Ovary (tissue), 7 donors: ENCODE measurements at regions not wholly inside any gene's neighbourhood (a gene's known extent, or its start where the extent isn't known, plus 50 kb on each side); places are given as distances from the start of the nearest gene placed in this dataset.

Experiments
- DNase-seq, 5 donors: peaks; one replicate each; pipeline ENCODE4 v3.0.0-alpha.2; 2019 to 2020
- H3K27ac ChIP-seq, 2 donors: fragments of 200-600 bp; one replicate each; pipeline versions ENCODE4 v1.5.1 to v1.8.0; 2019 to 2022
- H3K27me3 ChIP-seq: fragments of 200-600 bp; one replicate; pipeline ENCODE4 v1.8.0; 2022
- H3K36me3 ChIP-seq: fragments of 200-600 bp; sonication (generic); one replicate; pipeline ENCODE4 v1.5.1; 2019
- H3K4me1 ChIP-seq: one replicate; pipeline ENCODE4 v1.8.1; 2013; ENCODE audit warnings: mild to moderate bottlenecking, moderate library complexity; ENCODE audit not compliant: insufficient read depth
- H3K4me3 ChIP-seq: fragments of 200-600 bp; sonication (generic); one replicate; pipeline ENCODE4 v1.5.1; 2017
- H3K9me3 ChIP-seq, 2 donors: fragments of 200-600 bp in 1 of 2; sonication (generic) in 1 of 2; one replicate each; pipeline versions ENCODE4 v1.5.1 to v1.8.1; 2013 to 2019; ENCODE audit warnings: mild to moderate bottlenecking in 1 of 2, moderate library complexity in 1 of 2
- CTCF ChIP-seq, 3 donors: fragments of 450-650 bp in 2 of 3; fragments of 200-600 bp in 1 of 3; IDR thresholded peaks; one replicate each; pipeline versions ENCODE4 v1.5.1 to v1.8.0; 2016 to 2022; ENCODE audit warnings: antibody characterized with exemption in 3 of 3, mild to moderate bottlenecking in 1 of 3
- EP300 ChIP-seq: sonication (generic); formaldehyde crosslinking; IDR thresholded peaks from one replicate; pipeline ENCODE4 v1.6.1; 2017; ENCODE audit warnings: antibody characterized with exemption
- POLR2A ChIP-seq: fragments of 450-650 bp; IDR thresholded peaks from one replicate; pipeline ENCODE4 v1.6.1; 2017; ENCODE audit warnings: antibody characterized with exemption, mild to moderate bottlenecking, moderate library complexity
- WGBS, 3 donors: extraction: QIAGEN DNeasy Blood & Tissue Kit in 1 of 3; methylation state at CpG; one replicate each; pipeline versions ENCODE4 v1.1.5 to v1.1.7; 2013 to 2017; 5-methylcytosine and 5-hydroxymethylcytosine counted together
- intact Hi-C, 4 donors: fragments of 100-400 bp; cut with DNase I; formaldehyde crosslinking; loops; one replicate each; pipeline versions ENCODE4 v1.11.0 to v1.15.1; 2022 to 2023
- donor health status: DM: no; HTN: no; CAD: no; lungs with moderate emphysema.
- donor health status: DM: no; HTN: no; CAD: no.
- donor health status: Bipolar disorder and iron deficiency.
- donor health status: DM: no; HTN: no; CAD: no.
- donor health status: DM: yes; HTN: yes; CAD: no.

GRCh38 chr2:34481542-34481941 is 882.4 kb upstream of the FAM98A start:
- H3K27me3 ChIP-seq = no peaks in the 10 kb centered on the region
- WGBS, 3 donors = 82 to 86% (median 84%) methylated on average over 3 of the region's 3 CpGs
- H3K27ac ChIP-seq = no peak overlapping the region
- TF ChIP-seq CTCF (IDR thresholded peaks at IDR 0.05) (no peak), POLR2A (no peak), EP300 (no peak)
- H3K36me3 ChIP-seq = no peaks in the 10 kb centered on the region
- no peaks in the 10 kb centered on the region for H3K9me3 ChIP-seq
- no peak overlapping the region for H3K4me3 ChIP-seq
- no peak for DNase-seq
- H3K4me1 ChIP-seq = no peaks in the 10 kb centered on the region
- intact Hi-C loops = no loop called here

- Histone ChIP-seq H3K27me3 (no peaks in the 10 kb centered on the region), H3K9me3 (no peaks in the 10 kb centered on the region), H3K4me3 (no peak overlapping the region), H3K36me3 (no peaks in the 10 kb centered on the region), H3K27ac (no peak overlapping the region), H3K4me1 (no peaks in the 10 kb centered on the region)
- DNase-seq = no peak
- intact Hi-C loops = no loop called here
- WGBS, 3 donors = 70 to 77% (median 74%) methylated on average over 2 of the region's 2 CpGs
- TF ChIP-seq POLR2A (no peak), EP300 (no peak), CTCF (IDR thresholded peaks at IDR 0.05) (no peak)
These were observed 881.3 kb upstream of the FAM98A start for GRCh38 chr2:34480366-34480765.

GRCh38 chr2:34475156-34475555 is 876.1 kb upstream of the FAM98A start:
- no peak for DNase-seq
- Histone ChIP-seq H3K4me1 (no peaks in the 10 kb centered on the region), H3K27ac (no peak overlapping the region), H3K9me3 (no peaks in the 10 kb centered on the region), H3K4me3 (no peak overlapping the region), H3K27me3 (no peaks in the 10 kb centered on the region), H3K36me3 (no peaks in the 10 kb centered on the region)
- TF ChIP-seq EP300 = no peak
- no peak for TF ChIP-seq CTCF (IDR thresholded peaks at IDR 0.05)
- no peak for TF ChIP-seq POLR2A
- intact Hi-C loops = no loop called here
- WGBS, 3 donors = 50 to 61% (median 54%) methylated on average over 1 of the region's 1 CpG

GRCh38 chr2:34474646-34475045 is 875.5 kb upstream of the FAM98A start:
- Histone ChIP-seq H3K27ac (no peak overlapping the region), H3K4me1 (no peaks in the 10 kb centered on the region), H3K9me3 (no peaks in the 10 kb centered on the region), H3K27me3 (no peaks in the 10 kb centered on the region), H3K36me3 (no peaks in the 10 kb centered on the region), H3K4me3 (no peak overlapping the region)
- DNase-seq = no peak
- WGBS, 3 donors = 79 to 95% (median 86%) methylated on average over 1 of the region's 1 CpG
- intact Hi-C loops = no loop called here
- TF ChIP-seq EP300 (no peak), CTCF (IDR thresholded peaks at IDR 0.05) (no peak), POLR2A (no peak)

GRCh38 chr2:34447097-34447496 is 848.0 kb upstream of the FAM98A start:
- no peak for DNase-seq
- no peaks in the 10 kb centered on the region for H3K9me3 ChIP-seq
- no peak for TF ChIP-seq EP300
- no peak for TF ChIP-seq CTCF (IDR thresholded peaks at IDR 0.05)
- TF ChIP-seq POLR2A = no peak
- intact Hi-C loops = no loop called here
- H3K36me3 ChIP-seq = no peaks in the 10 kb centered on the region
- H3K4me3 ChIP-seq = no peak overlapping the region
- no peaks in the 10 kb centered on the region for H3K27me3 ChIP-seq
- no peak overlapping the region for H3K27ac ChIP-seq
- no peaks in the 10 kb centered on the region for H3K4me1 ChIP-seq
